Uterus (tissue), 2 donors: ENCODE measurements at regions not wholly inside any gene's neighbourhood (a gene's known extent, or its start where the extent isn't known, plus 50 kb on each side); places are given as distances from the start of the nearest gene placed in this dataset.

ENCODE experiments used
- POLR2A ChIP-seq, 2 donors: fragments of 450-650 bp; IDR thresholded peaks; one replicate each; pipeline ENCODE4 v1.6.1; 2016; ENCODE audit warnings: antibody characterized with exemption in 2 of 2, mild to moderate bottlenecking in 1 of 2, moderate library complexity in 1 of 2
- TF ChIP-seq, protein P1 (sequence below), 4 experiments: fragments of 200-600 bp in 2 of 4; fragments of 450-650 bp in 2 of 4; sonication (generic) in 2 of 4; IDR thresholded peaks; one replicate each; pipeline ENCODE4 v1.5.1; 2016 to 2019; ENCODE audit warnings: antibody characterized with exemption in 4 of 4, mild to moderate bottlenecking in 2 of 4, moderate library complexity in 1 of 4

DNA sequence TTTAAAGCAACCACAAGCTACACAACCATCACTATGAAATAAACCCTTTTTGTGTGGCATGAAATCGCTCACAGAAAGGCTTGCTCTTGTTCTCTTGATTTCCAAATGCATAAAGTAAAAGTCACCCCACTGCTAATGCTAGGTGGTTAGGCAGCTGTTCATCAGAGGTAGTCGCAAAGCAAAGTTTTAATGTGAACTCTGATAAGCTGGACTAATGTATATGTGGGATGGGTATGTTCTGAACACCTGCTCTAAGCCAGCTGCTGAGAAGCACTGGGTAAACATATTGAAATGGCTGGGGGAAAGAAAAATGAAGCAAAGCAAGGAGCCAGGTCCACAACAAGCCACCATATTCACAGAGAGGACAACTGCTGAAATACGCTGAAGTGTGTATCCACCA is 142.3 kb downstream of the KLF12 start:
- TF ChIP-seq, protein P1, sequence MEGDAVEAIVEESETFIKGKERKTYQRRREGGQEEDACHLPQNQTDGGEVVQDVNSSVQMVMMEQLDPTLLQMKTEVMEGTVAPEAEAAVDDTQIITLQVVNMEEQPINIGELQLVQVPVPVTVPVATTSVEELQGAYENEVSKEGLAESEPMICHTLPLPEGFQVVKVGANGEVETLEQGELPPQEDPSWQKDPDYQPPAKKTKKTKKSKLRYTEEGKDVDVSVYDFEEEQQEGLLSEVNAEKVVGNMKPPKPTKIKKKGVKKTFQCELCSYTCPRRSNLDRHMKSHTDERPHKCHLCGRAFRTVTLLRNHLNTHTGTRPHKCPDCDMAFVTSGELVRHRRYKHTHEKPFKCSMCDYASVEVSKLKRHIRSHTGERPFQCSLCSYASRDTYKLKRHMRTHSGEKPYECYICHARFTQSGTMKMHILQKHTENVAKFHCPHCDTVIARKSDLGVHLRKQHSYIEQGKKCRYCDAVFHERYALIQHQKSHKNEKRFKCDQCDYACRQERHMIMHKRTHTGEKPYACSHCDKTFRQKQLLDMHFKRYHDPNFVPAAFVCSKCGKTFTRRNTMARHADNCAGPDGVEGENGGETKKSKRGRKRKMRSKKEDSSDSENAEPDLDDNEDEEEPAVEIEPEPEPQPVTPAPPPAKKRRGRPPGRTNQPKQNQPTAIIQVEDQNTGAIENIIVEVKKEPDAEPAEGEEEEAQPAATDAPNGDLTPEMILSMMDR (IDR thresholded peaks at IDR 0.05): no peak
- TF ChIP-seq POLR2A (IDR thresholded peaks at IDR 0.05): no peak
